ENCODE measurements at regions not wholly inside any gene's neighbourhood (a gene's known extent, or its start where the extent isn't known, plus 50 kb on each side); places are given as distances from the start of the nearest gene placed in this dataset.

DNA sequence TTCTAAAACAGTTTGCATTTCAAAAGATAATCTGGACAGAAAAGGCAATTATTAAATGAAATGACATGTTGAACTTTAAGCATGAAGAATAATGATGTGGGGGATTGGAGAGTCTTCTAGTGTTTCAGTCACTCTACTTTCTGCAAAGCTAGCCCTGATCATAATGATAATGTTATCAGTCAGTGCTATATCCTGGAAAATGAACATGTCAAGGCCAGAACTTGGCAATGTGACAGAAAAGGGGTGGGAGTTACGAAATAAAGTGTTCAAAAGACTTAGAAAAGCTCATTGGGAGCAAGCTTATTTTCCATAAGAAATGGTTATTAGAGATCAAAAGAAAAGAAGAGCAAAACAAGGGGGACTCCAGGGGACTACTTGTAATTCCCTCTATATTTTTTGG, 288.5 kb upstream of the SLC8A1 start:
- H3K27ac ChIP-seq, result no peak overlapping the region
- TF ChIP-seq ZFX (IDR thresholded peaks at IDR 0.05), result no peak
- TF ChIP-seq, protein P1, sequence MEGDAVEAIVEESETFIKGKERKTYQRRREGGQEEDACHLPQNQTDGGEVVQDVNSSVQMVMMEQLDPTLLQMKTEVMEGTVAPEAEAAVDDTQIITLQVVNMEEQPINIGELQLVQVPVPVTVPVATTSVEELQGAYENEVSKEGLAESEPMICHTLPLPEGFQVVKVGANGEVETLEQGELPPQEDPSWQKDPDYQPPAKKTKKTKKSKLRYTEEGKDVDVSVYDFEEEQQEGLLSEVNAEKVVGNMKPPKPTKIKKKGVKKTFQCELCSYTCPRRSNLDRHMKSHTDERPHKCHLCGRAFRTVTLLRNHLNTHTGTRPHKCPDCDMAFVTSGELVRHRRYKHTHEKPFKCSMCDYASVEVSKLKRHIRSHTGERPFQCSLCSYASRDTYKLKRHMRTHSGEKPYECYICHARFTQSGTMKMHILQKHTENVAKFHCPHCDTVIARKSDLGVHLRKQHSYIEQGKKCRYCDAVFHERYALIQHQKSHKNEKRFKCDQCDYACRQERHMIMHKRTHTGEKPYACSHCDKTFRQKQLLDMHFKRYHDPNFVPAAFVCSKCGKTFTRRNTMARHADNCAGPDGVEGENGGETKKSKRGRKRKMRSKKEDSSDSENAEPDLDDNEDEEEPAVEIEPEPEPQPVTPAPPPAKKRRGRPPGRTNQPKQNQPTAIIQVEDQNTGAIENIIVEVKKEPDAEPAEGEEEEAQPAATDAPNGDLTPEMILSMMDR (conservative IDR thresholded peaks at IDR 0.05), result no peak

DNA sequence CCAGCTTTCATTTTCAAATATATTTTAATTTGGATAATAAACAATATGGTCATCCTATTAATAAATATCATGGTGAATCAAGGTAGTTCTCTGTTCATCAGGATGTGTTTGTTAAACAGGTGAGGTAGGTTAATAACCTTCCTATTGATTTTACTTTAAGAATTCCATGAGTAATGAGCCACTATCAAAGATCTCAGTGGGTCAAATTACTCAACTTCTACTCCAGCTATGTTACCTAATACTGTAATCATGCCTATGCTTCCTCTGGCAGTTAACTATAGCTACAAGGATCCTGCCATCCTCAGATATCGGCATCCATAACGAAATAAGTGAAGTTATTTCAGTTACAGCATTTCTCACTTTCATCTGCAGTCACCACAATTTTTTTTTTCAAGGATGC, 289.6 kb upstream of the SLC8A1 start:
- TF ChIP-seq, protein P1 (conservative IDR thresholded peaks at IDR 0.05), result no peak
- TF ChIP-seq ZFX (IDR thresholded peaks at IDR 0.05), result no peak
- no peak overlapping the region for H3K27ac ChIP-seq

DNA sequence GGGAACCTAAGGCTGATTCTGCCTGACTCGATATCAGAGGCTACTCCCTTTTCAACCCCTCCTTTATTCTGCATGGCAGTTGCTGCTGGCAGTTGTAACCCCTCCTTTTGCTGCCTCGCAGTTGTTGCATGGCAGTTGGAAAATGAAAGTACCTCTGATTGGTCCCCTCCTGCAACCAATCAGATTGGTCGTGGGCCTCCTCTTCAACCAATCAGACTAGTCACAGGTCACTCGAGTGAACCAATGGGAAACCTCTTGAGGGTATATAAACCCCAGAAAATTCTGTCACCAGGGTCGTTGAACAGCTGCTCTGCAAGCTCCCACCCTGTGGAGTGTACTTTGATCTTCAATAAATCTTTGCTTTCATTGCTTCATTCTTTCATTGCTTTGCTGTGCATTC, 294.3 kb upstream of the SLC8A1 start:
- H3K27ac ChIP-seq, result no peak overlapping the region
- no peak for TF ChIP-seq ZFX (IDR thresholded peaks at IDR 0.05)
- TF ChIP-seq, protein P1 (conservative IDR thresholded peaks at IDR 0.05), result no peak

DNA sequence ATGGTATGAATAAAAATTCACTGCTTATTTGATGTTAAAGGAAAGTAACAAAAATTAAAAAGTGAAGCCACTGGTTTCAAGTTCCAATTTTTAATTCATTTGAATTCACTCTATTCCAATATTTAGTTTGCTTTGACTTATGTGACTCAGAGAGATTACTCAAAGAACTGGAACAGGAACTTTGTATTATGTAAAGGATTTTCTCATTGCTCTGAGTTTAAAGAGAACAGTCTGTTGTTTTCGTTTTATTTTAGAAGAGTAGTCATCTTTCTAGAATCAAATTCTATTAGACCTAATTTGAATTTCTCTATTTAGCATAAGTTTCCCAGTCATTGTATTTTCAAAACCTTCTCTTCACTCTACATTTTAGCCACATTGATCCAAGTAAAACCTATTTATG, 300.1 kb upstream of the SLC8A1 start:
- no peak for TF ChIP-seq ZFX (IDR thresholded peaks at IDR 0.05)
- TF ChIP-seq, protein P1 (conservative IDR thresholded peaks at IDR 0.05), result no peak
- no peak overlapping the region for H3K27ac ChIP-seq

DNA sequence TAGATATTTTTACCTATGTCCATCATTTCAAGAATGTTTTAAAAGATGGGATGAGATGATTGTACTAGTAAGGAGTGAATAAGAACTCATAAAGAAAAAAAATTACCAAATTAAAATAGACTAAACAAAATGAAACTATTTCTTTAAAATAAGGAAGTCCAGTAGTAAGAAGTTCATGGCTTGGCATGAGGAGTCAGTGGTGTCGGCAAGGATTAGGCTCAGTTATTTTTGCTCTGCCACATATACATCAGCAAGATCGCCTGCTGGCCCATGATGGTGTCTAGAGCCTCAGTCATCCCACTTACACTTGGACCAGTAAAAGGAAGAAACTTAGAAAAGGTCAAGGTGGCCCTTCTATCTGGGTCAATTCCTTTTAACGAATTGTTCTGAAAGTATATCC, 300.9 kb upstream of the SLC8A1 start:
- TF ChIP-seq ZFX (IDR thresholded peaks at IDR 0.05), result no peak
- TF ChIP-seq, protein P1 (conservative IDR thresholded peaks at IDR 0.05), result no peak
- H3K27ac ChIP-seq, result no peak overlapping the region

DNA sequence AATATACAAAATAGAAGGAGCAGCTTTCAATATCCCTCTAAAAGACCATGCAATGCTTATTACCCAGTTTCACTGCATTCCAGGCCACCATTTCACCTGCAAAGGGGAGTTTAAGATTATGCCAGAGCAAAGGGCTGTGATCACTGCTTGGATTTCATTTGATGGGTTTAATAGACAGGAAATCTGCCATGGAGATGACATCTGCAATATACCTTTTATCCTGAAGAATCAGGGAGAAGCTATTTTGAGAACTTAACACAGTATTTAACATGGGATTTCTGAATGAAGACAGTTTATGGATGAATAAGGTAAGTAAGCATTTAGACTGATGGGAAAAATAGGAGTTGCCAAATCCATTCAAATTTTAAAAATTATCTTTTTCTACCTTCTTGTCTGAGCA, 303.0 kb upstream of the SLC8A1 start:
- no peak overlapping the region for H3K27ac ChIP-seq
- no peak for TF ChIP-seq ZFX (IDR thresholded peaks at IDR 0.05)
- TF ChIP-seq, protein P1 (conservative IDR thresholded peaks at IDR 0.05), result no peak

DNA sequence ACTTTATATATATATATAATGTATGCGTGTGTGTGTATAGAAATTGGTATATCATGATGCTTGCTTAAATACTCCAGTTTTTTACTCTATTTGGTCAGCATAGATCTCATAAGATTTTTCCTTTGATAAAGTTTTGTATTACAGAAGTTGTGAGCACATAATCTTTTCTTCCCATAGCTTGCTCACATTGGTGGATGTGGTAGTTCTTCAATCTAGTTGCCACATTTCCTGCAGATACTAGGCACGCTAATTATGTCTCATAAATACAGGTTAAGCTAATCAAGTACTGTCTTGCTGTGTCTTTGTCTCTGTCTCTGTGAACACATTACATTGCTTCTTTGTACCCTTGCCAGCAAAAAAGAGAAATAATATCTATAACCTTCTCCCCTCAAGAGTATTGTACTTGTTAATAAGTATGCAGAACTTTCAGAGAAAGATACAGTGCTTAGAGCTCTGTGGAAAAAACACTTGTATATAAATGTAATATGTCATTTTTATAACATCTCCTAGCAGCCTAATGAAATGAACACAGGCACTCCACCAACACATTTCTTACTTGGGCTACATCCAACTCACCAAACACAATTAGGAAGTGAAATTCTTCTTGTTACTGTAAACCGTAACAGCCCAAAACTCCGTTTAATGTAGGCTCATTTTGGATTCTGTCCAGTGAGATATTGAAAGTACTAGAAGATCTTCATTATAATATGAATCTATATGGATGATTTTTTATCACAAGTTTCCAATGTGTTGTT, 306.7 kb upstream of the SLC8A1 start:
- TF ChIP-seq, protein P1 (conservative IDR thresholded peaks at IDR 0.05), result no peak
- no peak for TF ChIP-seq ZFX (IDR thresholded peaks at IDR 0.05)
- H3K27ac ChIP-seq, result no peak overlapping the region
